Esophagus muscularis mucosa (tissue), 4 donors: ENCODE measurements at regions not wholly inside any gene's neighbourhood (a gene's known extent, or its start where the extent isn't known, plus 50 kb on each side); places are given as distances from the start of the nearest gene placed in this dataset.

Source experiments
- DNase-seq: peaks from one replicate; pipeline ENCODE4 v3.0.0-alpha.2; 2017; ENCODE audit errors: extremely low spot score
- H3K27ac ChIP-seq, 4 donors: fragments of 200-600 bp; sonication (generic); replicated peaks in 1 of 4; 1 replicate in 3 of 4; 2 replicates in 1 of 4; pipeline ENCODE4 v1.5.1; 2016 to 2019; ENCODE audit warnings: mild to moderate bottlenecking in 1 of 4
- H3K27me3 ChIP-seq, 4 donors: fragments of 200-600 bp; sonication (generic); one replicate each; pipeline versions ENCODE4 v1.5.1 to v1.6.0; 2016 to 2019
- H3K36me3 ChIP-seq, 4 donors: fragments of 200-600 bp; sonication (generic); one replicate each; pipeline ENCODE4 v1.5.1; 2016 to 2019
- H3K4me1 ChIP-seq, 4 donors: fragments of 200-600 bp; sonication (generic); one replicate each; pipeline ENCODE4 v1.5.1; 2016 to 2019
- H3K4me3 ChIP-seq, 4 donors: fragments of 200-600 bp; sonication (generic); 1 replicate in 2 of 4; 2 replicates in 2 of 4; pipeline ENCODE4 v1.5.1; 2016 to 2019; ENCODE audit warnings: mild to moderate bottlenecking in 4 of 4, moderate library complexity in 1 of 4
- H3K9me3 ChIP-seq, 4 donors: fragments of 200-600 bp; sonication (generic); 1 replicate in 3 of 4; 2 replicates in 1 of 4; pipeline ENCODE4 v1.5.1; 2016 to 2019
- EP300 ChIP-seq: sonication (generic); formaldehyde crosslinking; IDR thresholded peaks from one replicate; pipeline ENCODE4 v1.6.1; 2017; ENCODE audit warnings: antibody characterized with exemption
- POLR2A ChIP-seq: fragments of 450-650 bp; IDR thresholded peaks from one replicate; pipeline ENCODE4 v1.6.1; 2017; ENCODE audit warnings: antibody characterized with exemption, moderate library complexity, mild to moderate bottlenecking, low read depth
- POLR2AphosphoS5 ChIP-seq, 2 donors: sonication (generic); formaldehyde crosslinking; IDR thresholded peaks; one replicate each; pipeline ENCODE4 v1.6.1; 2017; ENCODE audit warnings: antibody characterized with exemption in 2 of 2
- WGBS: methylation state at CpG from one replicate; pipeline ENCODE4 v1.1.5; 2018; 5-methylcytosine and 5-hydroxymethylcytosine counted together
- intact Hi-C: fragments of 100-400 bp; cut with DNase I; formaldehyde crosslinking; loops from one replicate; pipeline ENCODE4 v1.15.1; 2023
- TF ChIP-seq, protein P1 (sequence below), 3 experiments: fragments of 200-600 bp in 2 of 3; fragments of 450-650 bp in 1 of 3; sonication (generic) in 2 of 3; IDR thresholded peaks; one replicate each; pipeline ENCODE4 v1.5.1; 2017 to 2019; ENCODE audit warnings: antibody characterized with exemption in 3 of 3, mild to moderate bottlenecking in 2 of 3, moderate library complexity in 1 of 3

DNA sequence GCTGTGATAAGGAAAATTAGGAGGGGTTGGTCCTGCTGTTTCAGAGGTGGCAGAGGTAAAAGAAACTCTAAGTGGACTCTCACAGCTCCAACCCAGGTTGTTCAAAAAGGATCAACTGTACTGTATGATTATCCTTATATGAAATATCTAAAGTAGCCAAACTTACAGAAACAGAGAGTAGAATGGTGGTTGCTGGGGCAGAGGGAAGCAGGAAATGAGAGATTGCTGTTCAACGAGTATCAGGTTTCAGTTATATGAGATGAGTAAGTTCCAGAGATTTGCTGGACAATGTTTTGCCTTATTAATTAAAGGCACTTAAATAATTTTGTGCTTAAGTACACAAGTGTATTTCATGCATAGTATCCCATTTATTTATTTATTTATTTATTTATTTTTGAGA, 972.0 kb upstream of the LRRTM1 start:
- H3K36me3 ChIP-seq: no peaks in the 10 kb centered on the region
- no peaks in the 10 kb centered on the region for H3K9me3 ChIP-seq
- DNase-seq: no peak
- 86% methylated on average over 1 of the region's 1 CpG for WGBS
- no peaks in the 10 kb centered on the region for H3K27me3 ChIP-seq
- H3K4me1 ChIP-seq: no peaks in the 10 kb centered on the region
- H3K27ac ChIP-seq: no peak overlapping the region
- TF ChIP-seq POLR2A (no peak), EP300 (no peak), POLR2AphosphoS5 (IDR thresholded peaks at IDR 0.05) (no peak)
- TF ChIP-seq, protein P1, sequence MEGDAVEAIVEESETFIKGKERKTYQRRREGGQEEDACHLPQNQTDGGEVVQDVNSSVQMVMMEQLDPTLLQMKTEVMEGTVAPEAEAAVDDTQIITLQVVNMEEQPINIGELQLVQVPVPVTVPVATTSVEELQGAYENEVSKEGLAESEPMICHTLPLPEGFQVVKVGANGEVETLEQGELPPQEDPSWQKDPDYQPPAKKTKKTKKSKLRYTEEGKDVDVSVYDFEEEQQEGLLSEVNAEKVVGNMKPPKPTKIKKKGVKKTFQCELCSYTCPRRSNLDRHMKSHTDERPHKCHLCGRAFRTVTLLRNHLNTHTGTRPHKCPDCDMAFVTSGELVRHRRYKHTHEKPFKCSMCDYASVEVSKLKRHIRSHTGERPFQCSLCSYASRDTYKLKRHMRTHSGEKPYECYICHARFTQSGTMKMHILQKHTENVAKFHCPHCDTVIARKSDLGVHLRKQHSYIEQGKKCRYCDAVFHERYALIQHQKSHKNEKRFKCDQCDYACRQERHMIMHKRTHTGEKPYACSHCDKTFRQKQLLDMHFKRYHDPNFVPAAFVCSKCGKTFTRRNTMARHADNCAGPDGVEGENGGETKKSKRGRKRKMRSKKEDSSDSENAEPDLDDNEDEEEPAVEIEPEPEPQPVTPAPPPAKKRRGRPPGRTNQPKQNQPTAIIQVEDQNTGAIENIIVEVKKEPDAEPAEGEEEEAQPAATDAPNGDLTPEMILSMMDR (IDR thresholded peaks at IDR 0.05): no peak
- no peak overlapping the region for H3K4me3 ChIP-seq
- intact Hi-C loops: no loop called here

DNA sequence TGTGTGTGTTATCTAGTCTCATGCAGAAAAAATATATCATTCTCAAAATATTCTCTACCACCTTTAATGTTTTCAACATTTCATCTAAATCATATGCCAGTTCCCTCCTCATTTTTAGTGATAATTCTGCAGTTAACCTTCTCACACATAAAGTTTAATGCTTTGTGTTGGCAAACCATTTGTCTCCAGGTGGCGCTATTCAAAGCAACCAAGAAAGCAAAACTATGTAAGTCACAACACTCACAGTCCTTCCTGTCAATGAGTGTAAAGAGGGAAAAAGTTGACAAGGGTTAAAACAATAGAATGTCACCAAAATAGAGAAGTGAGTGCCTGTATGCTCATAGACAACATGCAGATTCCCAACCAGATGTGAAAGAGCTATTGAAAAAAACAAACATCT, 961.6 kb upstream of the LRRTM1 start:
- H3K27ac ChIP-seq: no peak overlapping the region
- WGBS: 19% methylated on average over 1 of the region's 1 CpG
- TF ChIP-seq, protein P1 (IDR thresholded peaks at IDR 0.05): no peak
- no peak for TF ChIP-seq EP300
- no peak for TF ChIP-seq POLR2A
- TF ChIP-seq POLR2AphosphoS5 (IDR thresholded peaks at IDR 0.05): no peak
- H3K36me3 ChIP-seq: no peaks in the 10 kb centered on the region
- H3K27me3 ChIP-seq: no peaks in the 10 kb centered on the region
- intact Hi-C loops: no loop called here
- H3K4me1 ChIP-seq: no peaks in the 10 kb centered on the region
- H3K9me3 ChIP-seq: peaks cover 0 to 9% (median 0%) of the 10 kb centered on the region in 4 donors
- DNase-seq: no peak
- H3K4me3 ChIP-seq: no peak overlapping the region

DNA sequence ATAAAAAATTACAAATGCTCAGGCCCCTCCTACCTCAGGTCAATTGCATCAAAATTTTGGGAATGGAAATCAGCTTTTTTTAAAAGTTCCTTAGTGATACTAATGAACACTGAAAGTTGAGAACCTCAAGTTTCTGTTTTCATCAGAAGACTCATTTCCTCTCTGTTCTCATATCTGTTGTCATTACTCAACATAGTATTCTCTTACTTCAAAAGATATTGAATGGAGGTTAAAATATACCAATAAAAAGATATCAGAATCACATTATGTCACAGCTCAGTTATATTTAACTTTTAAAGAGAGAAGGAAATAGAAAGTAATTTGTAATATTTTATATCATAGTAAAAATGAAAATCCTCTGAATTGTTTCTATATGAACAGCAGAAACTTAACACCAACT, 959.4 kb upstream of the LRRTM1 start:
- TF ChIP-seq POLR2A: no peak
- TF ChIP-seq, protein P1 (IDR thresholded peaks at IDR 0.05): no peak
- no peak for TF ChIP-seq EP300
- TF ChIP-seq POLR2AphosphoS5 (IDR thresholded peaks at IDR 0.05): no peak
- Histone ChIP-seq H3K27ac (no peak overlapping the region), H3K27me3 (no peaks in the 10 kb centered on the region), H3K4me1 (no peaks in the 10 kb centered on the region), H3K4me3 (no peak overlapping the region), H3K36me3 (no peaks in the 10 kb centered on the region), H3K9me3 (peaks cover 0 to 8% (median 0%) of the 10 kb centered on the region in 4 donors)
- intact Hi-C loops: no loop called here
- no peak for DNase-seq

DNA sequence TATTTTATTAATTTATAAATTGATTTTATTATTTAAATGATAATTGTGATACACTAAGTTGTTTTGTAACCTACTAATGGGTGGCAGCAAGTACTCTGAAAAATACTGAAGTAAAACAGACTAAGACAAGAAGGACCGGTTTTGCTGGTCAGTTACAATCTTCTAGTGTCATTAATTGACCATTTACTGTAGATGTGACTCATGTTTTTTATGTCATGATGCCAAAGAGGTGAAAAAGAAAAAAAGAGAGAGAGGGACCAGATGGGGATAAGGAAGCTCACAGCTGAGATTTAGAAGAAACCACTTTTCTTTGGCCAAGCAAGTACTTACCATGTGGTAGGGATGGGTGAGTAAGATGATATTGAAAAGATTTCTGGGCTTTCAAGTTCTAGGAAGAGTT, 955.8 kb upstream of the LRRTM1 start:
- no peaks in the 10 kb centered on the region for H3K27me3 ChIP-seq
- H3K4me3 ChIP-seq: no peak overlapping the region
- H3K9me3 ChIP-seq: no peaks in the 10 kb centered on the region
- intact Hi-C loops: no loop called here
- H3K27ac ChIP-seq: no peak overlapping the region
- DNase-seq: no peak
- no peaks in the 10 kb centered on the region for H3K36me3 ChIP-seq
- WGBS: 63% methylated on average over 1 of the region's 1 CpG
- no peaks in the 10 kb centered on the region for H3K4me1 ChIP-seq
- TF ChIP-seq POLR2AphosphoS5 (IDR thresholded peaks at IDR 0.05) (no peak), EP300 (no peak), POLR2A (no peak)
- TF ChIP-seq, protein P1 (IDR thresholded peaks at IDR 0.05): no peak

DNA sequence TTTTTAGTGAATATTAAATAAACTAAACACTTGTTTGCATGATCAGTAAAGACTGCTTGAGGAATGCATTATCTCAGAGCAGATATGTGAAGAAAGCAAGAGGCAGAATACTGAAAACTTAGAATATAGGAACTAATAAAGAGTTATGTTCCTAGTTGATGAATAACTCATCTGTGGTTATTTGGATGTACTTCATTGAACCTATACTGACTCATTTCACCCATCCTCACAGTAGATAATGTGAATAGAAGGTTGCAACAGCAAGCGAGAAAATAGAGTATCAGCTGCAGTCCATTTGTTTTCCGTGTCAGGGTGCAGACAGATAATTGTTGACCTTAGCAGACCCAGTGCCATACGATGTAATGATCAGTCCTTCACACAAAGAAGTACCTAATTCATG, 945.7 kb upstream of the LRRTM1 start:
- 86% methylated on average over 3 of the region's 3 CpGs for WGBS
- Histone ChIP-seq H3K4me3 (no peak overlapping the region), H3K27ac (no peak overlapping the region), H3K27me3 (no peaks in the 10 kb centered on the region), H3K4me1 (no peaks in the 10 kb centered on the region), H3K36me3 (no peaks in the 10 kb centered on the region), H3K9me3 (no peaks in the 10 kb centered on the region)
- DNase-seq: no peak
- intact Hi-C loops: no loop called here
- TF ChIP-seq POLR2A: no peak
- no peak for TF ChIP-seq EP300
- TF ChIP-seq, protein P1 (IDR thresholded peaks at IDR 0.05): no peak
- TF ChIP-seq POLR2AphosphoS5 (IDR thresholded peaks at IDR 0.05): no peak
